GM18870 (cell line): ENCODE measurements at regions not wholly inside any gene's neighbourhood (a gene's known extent, or its start where the extent isn't known, plus 50 kb on each side); places are given as distances from the start of the nearest gene placed in this dataset.
A peak's percentile ranks its signal among the peaks of the same experiment; 100 is the strongest.

ENCODE experiments used
- ATAC-seq: cut with Tn5 transposase; IDR thresholded peaks from one replicate; pipeline ENCODE4 v1.9.1; 2021; ENCODE audit warnings: moderate library complexity; ENCODE audit not compliant: unreplicated experiment

DNA sequence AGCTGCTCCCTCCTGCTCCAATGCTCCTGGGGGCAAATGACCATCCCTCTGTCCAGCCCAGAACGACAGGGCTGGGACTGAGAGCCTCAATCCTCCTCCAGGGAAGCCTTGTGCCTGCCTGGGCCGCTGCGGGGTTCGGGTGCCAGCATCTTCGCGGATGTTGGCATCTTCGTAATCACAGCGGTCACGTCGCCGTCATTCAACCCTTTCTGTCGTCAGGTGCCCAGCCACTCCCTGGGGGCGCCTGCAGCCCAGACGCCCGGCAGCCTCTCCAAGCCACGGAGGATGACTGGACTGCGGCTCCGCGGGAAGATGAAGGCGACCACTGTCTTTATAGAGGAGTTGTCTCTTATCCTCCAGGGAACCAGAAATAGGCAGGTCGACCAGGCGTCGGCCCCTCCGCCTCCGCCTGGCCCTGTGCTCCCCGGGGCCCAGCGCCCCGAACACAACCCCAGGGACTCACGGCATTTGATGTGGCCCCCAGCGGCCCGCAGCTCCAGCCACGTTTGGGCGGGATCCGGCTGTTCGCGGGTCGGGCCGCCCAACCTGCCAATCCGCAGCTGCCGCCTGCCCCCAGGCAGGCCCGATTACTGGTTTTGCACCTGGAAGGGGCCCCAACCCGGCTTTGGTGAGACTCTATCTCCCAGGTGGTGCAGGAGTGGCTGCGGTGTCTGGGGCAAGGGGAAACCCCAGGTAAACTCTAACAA is 113.9 kb downstream of the THNSL2 start:
- no peak for ATAC-seq

GRCh38 chr2:88281302-88282217 is 111.4 kb downstream of the THNSL2 start:
- ATAC-seq, result no peak

DNA sequence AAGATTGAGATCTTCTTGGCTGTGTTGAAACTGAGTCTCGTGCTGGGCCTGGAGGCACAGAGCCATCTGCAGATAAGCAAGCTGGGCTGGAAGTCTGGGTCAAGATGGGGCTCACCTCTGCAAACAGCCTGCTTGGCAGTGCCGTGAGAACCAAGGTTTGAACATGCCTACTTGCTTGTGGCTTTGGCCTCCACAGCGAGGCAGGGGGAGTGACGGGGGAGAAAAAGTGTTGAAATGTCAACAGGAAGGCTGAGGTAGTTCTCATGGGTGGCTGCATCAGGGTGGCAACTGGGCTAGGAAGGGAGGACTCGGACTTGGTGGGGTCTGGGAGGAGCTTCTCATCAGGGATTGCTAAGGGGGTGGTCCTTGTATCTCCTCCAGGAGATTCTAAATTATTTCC is 99.7 kb downstream of the THNSL2 start:
- no peak for ATAC-seq

DNA sequence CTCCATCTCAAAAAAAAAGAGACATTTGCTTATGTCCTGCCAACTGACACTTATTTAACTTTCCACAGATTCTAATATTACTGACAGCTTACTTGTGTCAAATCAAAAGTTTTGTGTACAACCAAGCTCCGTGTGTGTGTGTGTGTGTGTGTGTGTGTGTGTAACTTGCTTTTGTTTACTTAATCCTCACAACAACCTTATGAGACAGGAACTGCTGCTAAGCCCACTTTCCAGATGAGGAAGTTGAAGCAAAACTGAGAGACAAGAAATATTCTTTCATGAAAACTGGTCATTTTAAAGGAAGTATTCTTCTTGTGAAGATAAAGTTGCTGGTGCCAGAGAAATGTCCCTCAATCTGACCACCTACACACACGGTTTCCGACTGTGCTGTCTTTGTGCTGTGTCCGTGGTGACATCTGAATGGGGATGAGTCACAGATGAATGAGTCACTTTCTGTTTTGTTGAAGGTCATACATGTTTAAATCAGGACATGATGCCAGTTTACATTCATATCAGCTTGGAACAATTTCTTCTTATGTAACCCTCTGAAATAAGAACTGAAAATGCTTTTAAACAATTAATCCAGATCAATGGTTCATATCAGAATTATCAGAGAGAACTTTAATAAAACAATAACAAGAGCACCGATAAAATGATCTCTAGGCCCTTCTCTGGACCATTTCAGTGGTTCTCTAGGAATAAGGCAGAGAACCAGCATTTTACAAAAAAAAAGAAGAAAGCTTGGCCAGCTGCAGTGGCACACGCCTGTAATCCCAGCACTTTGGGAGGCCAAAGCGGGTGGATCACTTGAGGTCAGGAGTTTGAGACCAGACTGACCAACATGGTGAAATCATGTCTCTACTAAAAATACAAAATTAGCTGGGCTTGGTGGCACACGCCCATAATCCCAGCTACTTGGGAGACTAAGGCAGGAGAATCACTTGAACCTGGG is 95.5 kb downstream of the THNSL2 start:
- ATAC-seq, result peak; percentile 96

DNA sequence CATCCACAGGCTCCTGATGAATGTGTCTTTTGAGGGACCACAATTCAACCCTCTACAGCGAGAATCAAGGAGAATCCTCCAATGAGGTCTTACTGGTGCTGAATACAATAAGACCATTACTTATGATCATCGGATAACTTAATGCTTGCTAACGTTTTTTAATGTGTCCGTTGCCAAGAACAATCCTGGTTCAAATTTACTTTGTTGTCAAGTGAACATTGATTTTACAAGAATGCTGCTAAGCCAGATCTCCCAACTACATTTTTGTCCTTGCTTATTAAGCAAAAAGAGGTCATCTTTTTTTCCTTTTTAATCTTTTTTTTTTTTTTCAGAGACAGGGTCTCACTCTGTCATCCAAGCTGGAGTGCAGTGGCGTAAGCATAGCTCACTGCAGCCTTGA is 93.7 kb downstream of the THNSL2 start:
- no peak for ATAC-seq

GRCh38 chr2:88261725-88262124 is 91.6 kb downstream of the THNSL2 start:
- ATAC-seq, result no peak

DNA sequence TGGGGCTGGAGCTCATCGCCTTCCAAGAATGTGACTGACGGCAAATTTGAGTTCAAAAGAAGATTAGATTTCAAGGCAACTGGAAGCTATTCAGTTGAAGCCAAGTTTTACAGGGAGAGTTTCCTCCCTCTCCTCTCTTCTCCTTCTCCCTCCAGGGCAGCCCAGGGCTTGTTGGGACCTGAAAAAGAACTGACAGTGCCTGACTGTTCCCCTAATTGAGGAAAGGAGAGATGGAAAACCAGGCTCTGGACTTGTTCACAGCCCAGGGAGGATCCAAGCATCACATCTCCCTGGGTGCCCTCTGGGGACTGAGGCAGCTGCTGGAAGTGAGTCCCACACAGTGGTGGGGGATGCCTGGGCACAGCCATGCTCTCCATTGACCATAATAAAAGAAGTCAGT is 88.1 kb downstream of the THNSL2 start:
- ATAC-seq, result no peak

GRCh38 chr2:88254437-88255091 is 84.4 kb downstream of the THNSL2 start:
- ATAC-seq, result no peak

DNA sequence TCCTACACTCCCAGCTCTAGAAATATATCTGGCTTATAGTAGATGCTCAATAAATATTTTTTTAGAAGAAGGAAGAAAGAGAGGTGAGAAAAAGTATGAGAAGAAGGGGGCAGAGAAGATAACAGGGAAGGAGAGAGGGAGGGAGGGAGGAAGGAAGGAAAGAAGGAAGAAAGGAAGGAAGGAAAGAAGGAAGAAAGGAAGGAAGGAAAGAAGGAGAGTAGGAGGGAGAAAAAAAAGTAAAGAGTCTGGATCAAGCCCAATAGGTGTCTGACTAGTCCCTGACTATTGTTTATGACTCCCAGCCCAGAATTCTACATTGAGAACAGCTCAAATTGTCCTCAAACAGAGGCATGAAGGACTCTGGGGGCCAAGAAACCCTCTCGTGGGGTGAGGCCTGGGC is 83.9 kb downstream of the THNSL2 start:
- ATAC-seq, result no peak

DNA sequence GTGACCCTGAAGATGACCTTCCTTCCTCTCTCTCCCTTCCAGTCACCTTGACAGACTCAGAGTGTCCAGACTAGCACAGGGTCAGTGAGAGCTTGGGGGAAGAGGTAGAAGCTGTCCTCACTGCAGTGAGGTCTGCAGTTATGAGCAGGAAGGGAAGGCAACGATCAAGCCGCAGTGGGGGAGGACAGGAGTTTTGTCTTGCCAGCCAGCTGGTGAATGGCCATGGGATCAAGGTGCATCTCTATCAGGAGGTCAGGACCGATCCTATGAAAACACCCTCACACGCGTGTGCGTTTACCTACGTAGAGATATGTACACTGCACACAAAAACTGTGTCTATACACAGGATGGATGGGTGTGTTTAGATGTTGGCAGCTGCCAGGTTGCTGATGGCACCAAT is 83.2 kb downstream of the THNSL2 start:
- no peak for ATAC-seq

DNA sequence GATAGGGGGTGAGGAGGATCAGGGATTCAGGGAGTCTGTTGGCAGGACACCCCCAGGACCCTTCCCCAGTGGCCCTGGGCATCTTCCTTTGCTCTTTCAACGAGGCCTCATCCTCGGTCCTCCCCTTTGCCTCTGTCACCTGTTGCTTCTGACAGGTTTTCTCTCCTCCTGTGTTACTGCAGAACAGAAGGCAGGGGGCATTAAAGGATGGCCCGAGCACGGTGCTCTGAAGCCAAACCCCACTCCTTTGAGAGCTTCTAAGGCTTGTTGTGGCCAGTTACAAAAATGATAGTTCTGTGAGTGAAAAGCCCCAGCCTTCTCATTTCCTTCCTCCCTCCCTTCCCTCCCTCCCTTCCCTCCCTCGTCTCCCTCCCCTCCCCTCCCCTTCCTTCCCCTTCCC is 82.5 kb downstream of the THNSL2 start:
- ATAC-seq, result no peak

- no peak for ATAC-seq
Measured at GRCh38 chr2:88252111-88252510, 82.0 kb downstream of the THNSL2 start.

- no peak for ATAC-seq
Measured at GRCh38 chr2:88250404-88250803, 80.3 kb downstream of the THNSL2 start.

- no peak for ATAC-seq
Measured at GRCh38 chr2:88248280-88248828, 78.2 kb downstream of the THNSL2 start.

GRCh38 chr2:88247531-88247930 is 77.4 kb downstream of the THNSL2 start:
- no peak for ATAC-seq

DNA sequence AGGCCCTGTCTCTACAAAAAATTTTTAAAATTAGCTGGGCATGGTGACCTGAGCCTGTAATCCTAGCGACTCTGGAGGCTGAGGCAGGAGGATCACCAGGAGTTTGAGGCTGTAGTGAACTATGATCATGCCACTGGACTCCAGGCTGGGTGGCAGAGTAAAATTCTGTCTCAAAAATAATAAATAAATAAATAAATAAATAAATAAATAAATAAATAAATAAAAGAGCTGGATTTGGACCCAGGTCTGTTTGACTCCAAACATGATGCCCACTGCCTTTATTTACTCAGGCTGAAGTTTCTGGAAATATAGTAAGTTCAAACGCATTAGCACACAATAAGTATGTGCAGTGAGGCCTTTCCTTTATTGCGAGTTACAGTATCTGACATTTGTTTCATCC is 75.0 kb downstream of the THNSL2 start:
- no peak for ATAC-seq

GRCh38 chr2:88239781-88240180 is 69.6 kb downstream of the THNSL2 start:
- ATAC-seq, result no peak

DNA sequence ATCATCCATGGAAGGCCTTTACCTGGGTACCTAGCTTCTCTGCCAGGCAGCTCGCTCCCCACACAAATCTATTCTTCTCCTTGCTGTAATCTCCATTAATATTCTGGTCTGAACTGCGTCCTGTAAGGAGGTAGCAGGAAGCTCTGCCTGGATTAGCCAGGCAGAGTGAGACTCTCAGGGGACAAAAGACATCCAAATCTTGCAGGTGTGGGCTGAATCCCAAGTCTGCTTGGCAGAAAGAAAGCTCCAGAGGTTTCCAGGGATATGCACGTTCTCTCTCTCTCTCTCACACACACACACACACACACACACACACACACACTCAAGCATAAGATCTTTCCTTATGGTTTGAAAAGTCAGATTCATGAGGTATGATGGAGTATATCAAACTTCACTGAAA is 66.5 kb downstream of the THNSL2 start:
- no peak for ATAC-seq
